ENCODE measurements at regions not wholly inside any gene's neighbourhood (a gene's known extent, or its start where the extent isn't known, plus 50 kb on each side); places are given as distances from the start of the nearest gene placed in this dataset.

- no peak overlapping the region for H3K4me3 ChIP-seq (replicated peaks in 1 of 2; ENCODE audit: low read depth in 2 of 2, low read length in 2 of 2)
- no peak for DNase-seq (ENCODE audit: low read depth in 2 of 2)
- TF ChIP-seq, protein P1, sequence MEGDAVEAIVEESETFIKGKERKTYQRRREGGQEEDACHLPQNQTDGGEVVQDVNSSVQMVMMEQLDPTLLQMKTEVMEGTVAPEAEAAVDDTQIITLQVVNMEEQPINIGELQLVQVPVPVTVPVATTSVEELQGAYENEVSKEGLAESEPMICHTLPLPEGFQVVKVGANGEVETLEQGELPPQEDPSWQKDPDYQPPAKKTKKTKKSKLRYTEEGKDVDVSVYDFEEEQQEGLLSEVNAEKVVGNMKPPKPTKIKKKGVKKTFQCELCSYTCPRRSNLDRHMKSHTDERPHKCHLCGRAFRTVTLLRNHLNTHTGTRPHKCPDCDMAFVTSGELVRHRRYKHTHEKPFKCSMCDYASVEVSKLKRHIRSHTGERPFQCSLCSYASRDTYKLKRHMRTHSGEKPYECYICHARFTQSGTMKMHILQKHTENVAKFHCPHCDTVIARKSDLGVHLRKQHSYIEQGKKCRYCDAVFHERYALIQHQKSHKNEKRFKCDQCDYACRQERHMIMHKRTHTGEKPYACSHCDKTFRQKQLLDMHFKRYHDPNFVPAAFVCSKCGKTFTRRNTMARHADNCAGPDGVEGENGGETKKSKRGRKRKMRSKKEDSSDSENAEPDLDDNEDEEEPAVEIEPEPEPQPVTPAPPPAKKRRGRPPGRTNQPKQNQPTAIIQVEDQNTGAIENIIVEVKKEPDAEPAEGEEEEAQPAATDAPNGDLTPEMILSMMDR (IDR thresholded peaks at IDR 0.05; ENCODE audit: low read depth, low read length): no peak
Measured at GRCh38 chr6:62516291-62517141, 230.5 kb upstream of the KHDRBS2 start.

DNA sequence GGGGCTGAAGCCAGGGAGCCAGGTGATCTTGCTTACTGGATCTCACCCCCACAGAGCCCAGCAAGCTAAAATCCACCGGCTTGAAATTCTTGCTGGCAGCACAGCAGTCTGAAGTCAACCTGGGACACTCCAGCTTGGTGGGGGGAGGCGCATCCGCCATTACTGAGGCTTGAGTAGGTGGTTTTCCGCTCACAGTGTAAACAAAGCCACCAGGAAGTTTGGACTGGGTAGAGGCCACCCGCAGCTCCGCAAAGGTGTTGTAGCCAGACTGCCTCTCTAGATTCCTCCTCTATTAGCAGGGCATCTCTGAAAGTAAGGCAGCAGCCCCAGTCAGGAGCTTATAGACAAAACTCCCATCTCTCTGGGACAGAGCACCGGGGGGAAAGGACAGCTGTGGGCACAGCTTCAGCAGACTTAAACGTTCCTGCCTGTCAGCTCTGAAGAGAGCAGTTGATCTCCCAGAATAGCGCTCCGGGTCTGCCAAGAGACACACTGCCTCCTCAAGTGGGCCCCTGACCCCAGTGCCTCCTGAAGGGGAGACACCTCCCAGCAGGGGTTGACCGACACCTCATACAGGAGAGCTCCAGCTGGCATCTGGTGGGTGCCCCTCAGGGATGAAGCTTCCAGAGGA, 206.3 kb upstream of the KHDRBS2 start:
- DNase-seq (ENCODE audit: low read depth in 2 of 2): no peak
- TF ChIP-seq, protein P1 (IDR thresholded peaks at IDR 0.05; ENCODE audit: low read depth, low read length): no peak
- no peak overlapping the region for H3K4me3 ChIP-seq (replicated peaks in 1 of 2; ENCODE audit: low read depth in 2 of 2, low read length in 2 of 2)

DNA sequence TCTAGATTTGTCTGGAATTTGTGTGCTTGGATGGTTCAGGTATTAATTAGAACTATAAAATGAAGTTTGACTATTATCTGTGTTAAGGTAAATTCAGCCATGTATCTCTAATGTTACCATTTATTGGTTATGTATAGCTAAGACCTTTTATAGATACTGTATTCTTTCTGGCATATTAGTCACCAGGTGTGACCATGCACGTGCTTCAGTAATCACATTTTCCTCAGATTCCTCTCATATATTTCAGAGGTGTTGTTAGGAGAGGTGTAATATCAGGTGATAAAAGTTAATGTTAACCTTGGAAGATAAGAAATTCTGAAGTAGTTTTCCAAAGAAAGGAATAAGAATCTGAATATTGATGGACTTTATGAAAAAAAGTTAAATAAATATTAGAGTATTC, 194.5 kb upstream of the KHDRBS2 start:
- DNase-seq (ENCODE audit: low read depth in 2 of 2): no peak
- H3K4me3 ChIP-seq (replicated peaks in 1 of 2; ENCODE audit: low read depth in 2 of 2, low read length in 2 of 2): no peak overlapping the region
- TF ChIP-seq, protein P1 (IDR thresholded peaks at IDR 0.05; ENCODE audit: low read depth, low read length): no peak

- TF ChIP-seq, protein P1 (IDR thresholded peaks at IDR 0.05; ENCODE audit: low read depth, low read length): no peak
- no peak for DNase-seq (ENCODE audit: low read depth in 2 of 2)
- H3K4me3 ChIP-seq (replicated peaks in 1 of 2; ENCODE audit: low read depth in 2 of 2, low read length in 2 of 2): no peak overlapping the region
Measured at GRCh38 chr6:62479697-62480220, 193.7 kb upstream of the KHDRBS2 start.

DNA sequence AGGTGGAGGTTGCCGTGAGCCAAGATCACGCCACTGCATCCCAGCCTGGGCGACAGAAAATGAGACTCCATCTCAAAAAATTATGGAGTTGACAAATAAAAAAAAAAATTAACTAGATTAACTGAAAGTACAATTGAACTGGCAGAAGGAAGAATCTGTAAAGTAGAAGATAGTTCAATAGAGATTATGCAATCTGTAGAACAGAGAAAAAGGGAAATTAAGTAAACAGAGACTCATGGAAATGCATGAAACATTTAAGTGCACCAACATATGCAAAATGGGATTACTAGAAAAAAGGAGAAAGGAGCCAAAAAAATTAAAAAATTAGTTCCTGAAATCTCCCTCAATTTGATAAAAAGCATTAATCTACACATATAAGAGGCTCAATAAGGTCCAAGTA, 188.8 kb upstream of the KHDRBS2 start:
- DNase-seq (ENCODE audit: low read depth in 2 of 2): no peak
- H3K4me3 ChIP-seq (replicated peaks in 1 of 2; ENCODE audit: low read depth in 2 of 2, low read length in 2 of 2): no peak overlapping the region
- TF ChIP-seq, protein P1 (IDR thresholded peaks at IDR 0.05; ENCODE audit: low read depth, low read length): no peak

GRCh38 chr6:62466607-62467006, 180.6 kb upstream of the KHDRBS2 start:
- TF ChIP-seq, protein P1 (IDR thresholded peaks at IDR 0.05; ENCODE audit: low read depth, low read length): no peak
- no peak for DNase-seq (ENCODE audit: low read depth in 2 of 2)
- no peak overlapping the region for H3K4me3 ChIP-seq (replicated peaks in 1 of 2; ENCODE audit: low read depth in 2 of 2, low read length in 2 of 2)

All from cardiac fibroblast (primary cell).